Stomach (tissue), 4 donors: ENCODE measurements at regions not wholly inside any gene's neighbourhood (a gene's known extent, or its start where the extent isn't known, plus 50 kb on each side); places are given as distances from the start of the nearest gene placed in this dataset.

Source experiments
- CTCF ChIP-seq, 7 experiments: fragments of 450-650 bp in 4 of 7; fragments of 200-600 bp in 3 of 7; sonication (generic) in 3 of 7; IDR thresholded peaks; one replicate each; pipeline ENCODE4 v1.5.1; 2016 to 2019; ENCODE audit warnings: antibody characterized with exemption in 7 of 7, control low read depth in 2 of 7, mild to moderate bottlenecking in 1 of 7
- EP300 ChIP-seq: sonication (generic); formaldehyde crosslinking; IDR thresholded peaks from one replicate; pipeline ENCODE4 v1.6.1; 2017; ENCODE audit warnings: antibody characterized with exemption
- POLR2A ChIP-seq, 4 donors: fragments of 450-650 bp; IDR thresholded peaks; one replicate each; pipeline ENCODE4 v1.6.1; 2016; ENCODE audit warnings: antibody characterized with exemption in 4 of 4, control low read depth in 2 of 4, mild to moderate bottlenecking in 1 of 4, moderate library complexity in 1 of 4
- POLR2AphosphoS5 ChIP-seq, 3 donors: sonication (generic); formaldehyde crosslinking; IDR thresholded peaks; one replicate each; pipeline ENCODE4 v1.6.1; 2016; ENCODE audit warnings: antibody characterized with exemption in 3 of 3

- TF ChIP-seq CTCF (IDR thresholded peaks at IDR 0.05) = no peak
- TF ChIP-seq POLR2AphosphoS5 (IDR thresholded peaks at IDR 0.05) = no peak
- TF ChIP-seq EP300 = no peak
- TF ChIP-seq POLR2A (IDR thresholded peaks at IDR 0.05) = no peak
Measured at GRCh38 chr9:84075004-84075403, 94.4 kb downstream of the RMI1 start.
